Uterus (tissue), 3 donors: ENCODE measurements at regions not wholly inside any gene's neighbourhood (a gene's known extent, or its start where the extent isn't known, plus 50 kb on each side); places are given as distances from the start of the nearest gene placed in this dataset.

Source experiments
- DNase-seq, 2 donors: peaks; one replicate each; pipeline ENCODE4 v3.0.0-alpha.2; 2019 to 2020
- H3K27ac ChIP-seq, 2 donors: fragments of 200-600 bp; sonication (generic); 1 replicate in 1 of 2; 2 replicates in 1 of 2; pipeline ENCODE4 v1.5.1; 2016 to 2018
- H3K27me3 ChIP-seq, 2 donors: fragments of 200-600 bp; sonication (generic); one replicate each; pipeline ENCODE4 v1.5.1; 2018 to 2019; ENCODE audit warnings: control low read depth in 1 of 2
- H3K36me3 ChIP-seq, 2 donors: fragments of 200-600 bp; sonication (generic); one replicate each; pipeline ENCODE4 v1.5.1; 2019; ENCODE audit warnings: control low read depth in 1 of 2
- H3K4me1 ChIP-seq, 2 donors: fragments of 200-600 bp; sonication (generic); one replicate each; pipeline ENCODE4 v1.5.1; 2018 to 2019; ENCODE audit warnings: control low read depth in 1 of 2
- H3K4me3 ChIP-seq, 2 donors: fragments of 200-600 bp; sonication (generic); 1 replicate in 1 of 2; 2 replicates in 1 of 2; pipeline ENCODE4 v1.5.1; 2018 to 2019; ENCODE audit warnings: mild to moderate bottlenecking in 1 of 2
- H3K9me3 ChIP-seq, 2 donors: fragments of 200-600 bp; sonication (generic); one replicate each; pipeline ENCODE4 v1.5.1; 2019; ENCODE audit warnings: control low read depth in 1 of 2
- CTCF ChIP-seq, 4 experiments: fragments of 200-600 bp in 2 of 4; fragments of 450-650 bp in 2 of 4; sonication (generic) in 2 of 4; IDR thresholded peaks; one replicate each; pipeline ENCODE4 v1.5.1; 2016 to 2019; ENCODE audit warnings: antibody characterized with exemption in 4 of 4, mild to moderate bottlenecking in 2 of 4, moderate library complexity in 1 of 4
- POLR2A ChIP-seq, 2 donors: fragments of 450-650 bp; IDR thresholded peaks; one replicate each; pipeline ENCODE4 v1.6.1; 2016; ENCODE audit warnings: antibody characterized with exemption in 2 of 2, mild to moderate bottlenecking in 1 of 2, moderate library complexity in 1 of 2
- intact Hi-C: fragments of 100-400 bp; cut with DNase I; formaldehyde crosslinking; loops from one replicate; pipeline ENCODE4 v1.15.1; 2023; ENCODE audit warnings: low total_unique reads
- donor health status: DM: yes; HTN: yes; CAD: no.

GRCh38 chr3:55205990-55206389 is 278.1 kb upstream of the LRTM1 start:
- H3K27ac ChIP-seq: no peak overlapping the region
- H3K36me3 ChIP-seq: no peaks in the 10 kb centered on the region
- no peaks in the 10 kb centered on the region for H3K4me1 ChIP-seq
- intact Hi-C loops: no loop called here
- H3K27me3 ChIP-seq: no peaks in the 10 kb centered on the region
- TF ChIP-seq POLR2A (IDR thresholded peaks at IDR 0.05) (no peak), CTCF (IDR thresholded peaks at IDR 0.05) (no peak)
- no peaks in the 10 kb centered on the region for H3K9me3 ChIP-seq
- no peak overlapping the region for H3K4me3 ChIP-seq
- no peak for DNase-seq

GRCh38 chr3:55204417-55204816 is 276.6 kb upstream of the LRTM1 start:
- TF ChIP-seq CTCF (IDR thresholded peaks at IDR 0.05) (no peak), POLR2A (IDR thresholded peaks at IDR 0.05) (no peak)
- no peak overlapping the region for H3K27ac ChIP-seq
- no peak overlapping the region for H3K4me3 ChIP-seq
- intact Hi-C loops: no loop called here
- H3K27me3 ChIP-seq: no peaks in the 10 kb centered on the region
- peak in 1 of 2 donors; percentile 35 for DNase-seq
- no peaks in the 10 kb centered on the region for H3K9me3 ChIP-seq
- H3K4me1 ChIP-seq: no peaks in the 10 kb centered on the region
- H3K36me3 ChIP-seq: no peaks in the 10 kb centered on the region

GRCh38 chr3:55203546-55203945 is 275.7 kb upstream of the LRTM1 start:
- no peaks in the 10 kb centered on the region for H3K4me1 ChIP-seq
- H3K4me3 ChIP-seq: no peak overlapping the region
- TF ChIP-seq CTCF (IDR thresholded peaks at IDR 0.05) (no peak), POLR2A (IDR thresholded peaks at IDR 0.05) (no peak)
- intact Hi-C loops: no loop called here
- DNase-seq: no peak
- no peak overlapping the region for H3K27ac ChIP-seq
- H3K9me3 ChIP-seq: no peaks in the 10 kb centered on the region
- no peaks in the 10 kb centered on the region for H3K27me3 ChIP-seq
- H3K36me3 ChIP-seq: no peaks in the 10 kb centered on the region

GRCh38 chr3:55203006-55203405 is 275.1 kb upstream of the LRTM1 start:
- Histone ChIP-seq H3K4me3 (no peak overlapping the region), H3K4me1 (no peaks in the 10 kb centered on the region), H3K27me3 (no peaks in the 10 kb centered on the region), H3K9me3 (no peaks in the 10 kb centered on the region), H3K27ac (no peak overlapping the region), H3K36me3 (no peaks in the 10 kb centered on the region)
- intact Hi-C loops: no loop called here
- TF ChIP-seq CTCF (IDR thresholded peaks at IDR 0.05) (no peak), POLR2A (IDR thresholded peaks at IDR 0.05) (no peak)
- DNase-seq: no peak

- TF ChIP-seq CTCF (IDR thresholded peaks at IDR 0.05): no peak
- no peak for TF ChIP-seq POLR2A (IDR thresholded peaks at IDR 0.05)
- intact Hi-C loops: no loop called here
- DNase-seq: no peak
Measured at GRCh38 chr3:55202326-55202725, 274.5 kb upstream of the LRTM1 start.

More at GRCh38 chr3:55202326-55202725, 274.5 kb upstream of the LRTM1 start:
- Histone ChIP-seq H3K4me3 (no peak overlapping the region), H3K36me3 (no peaks in the 10 kb centered on the region), H3K4me1 (no peaks in the 10 kb centered on the region), H3K27me3 (no peaks in the 10 kb centered on the region), H3K9me3 (no peaks in the 10 kb centered on the region), H3K27ac (no peak overlapping the region)
